HPDE6-E6E7 (cell line): ENCODE measurements at regions not wholly inside any gene's neighbourhood (a gene's known extent, or its start where the extent isn't known, plus 50 kb on each side); places are given as distances from the start of the nearest gene placed in this dataset.
A peak's percentile ranks its signal among the peaks of the same experiment; 100 is the strongest.

Experiments used
- DNase-seq: peaks from one replicate; pipeline ENCODE4 v3.0.0; 2011; ENCODE audit warnings: missing footprints; ENCODE audit errors: extremely low spot score

DNA sequence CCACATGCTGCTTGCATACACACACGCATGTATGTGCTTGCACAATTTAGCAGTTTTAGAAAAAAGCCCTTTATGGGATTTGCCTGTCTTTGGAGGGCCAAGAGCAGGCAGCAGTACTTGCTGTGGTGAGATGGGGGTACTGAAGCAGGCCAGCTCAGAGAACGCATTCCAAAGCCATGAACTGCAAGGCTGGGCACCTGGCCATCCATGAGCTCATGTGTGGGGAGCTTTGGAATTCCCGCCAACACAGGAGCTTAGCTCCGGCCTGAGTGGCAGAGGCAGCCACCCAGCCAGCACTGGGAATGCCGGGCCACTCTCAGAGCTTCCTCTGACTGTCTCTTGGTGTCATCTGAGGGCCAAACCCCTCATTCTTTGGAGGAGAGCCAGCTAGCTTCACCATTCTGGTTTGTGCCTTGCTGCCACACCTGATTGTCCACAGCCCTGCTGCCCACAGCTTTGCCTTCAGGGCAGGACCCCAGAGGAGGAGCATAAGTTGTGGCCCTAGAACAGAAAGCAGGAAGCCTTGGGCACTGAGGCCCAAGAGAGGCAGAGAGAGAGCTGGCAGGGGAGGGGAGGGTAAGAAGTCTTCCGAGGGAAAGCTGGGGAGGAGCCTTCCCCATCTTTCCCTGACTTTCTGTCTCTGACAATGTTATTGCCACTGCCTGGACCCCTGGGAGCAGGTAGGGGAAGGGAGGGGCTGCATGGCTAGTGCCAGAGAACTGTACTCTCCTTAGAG lies 92.1 kb upstream of the POU3F1 start:
- DNase-seq: peak; percentile 94

DNA sequence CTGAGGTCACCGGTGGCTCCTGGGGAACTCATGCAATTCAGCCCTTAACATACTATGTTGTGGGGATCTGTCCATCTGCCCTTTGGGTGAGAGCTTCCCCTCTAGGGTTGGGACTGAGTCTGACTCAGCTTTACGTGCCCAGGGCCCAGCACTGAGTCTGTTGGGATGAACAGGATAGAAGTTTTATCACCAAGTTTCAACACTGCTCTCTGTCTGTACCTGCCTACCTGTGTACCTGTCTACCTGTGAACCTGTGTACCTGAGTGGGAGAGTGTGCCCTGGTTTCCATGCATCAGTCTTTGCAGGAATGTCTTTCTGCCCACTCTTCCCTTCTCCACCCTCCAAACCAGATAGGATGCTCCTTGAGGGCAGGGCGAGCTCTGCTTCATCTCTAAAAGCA lies 90.6 kb upstream of the POU3F1 start:
- no peak for DNase-seq

DNA sequence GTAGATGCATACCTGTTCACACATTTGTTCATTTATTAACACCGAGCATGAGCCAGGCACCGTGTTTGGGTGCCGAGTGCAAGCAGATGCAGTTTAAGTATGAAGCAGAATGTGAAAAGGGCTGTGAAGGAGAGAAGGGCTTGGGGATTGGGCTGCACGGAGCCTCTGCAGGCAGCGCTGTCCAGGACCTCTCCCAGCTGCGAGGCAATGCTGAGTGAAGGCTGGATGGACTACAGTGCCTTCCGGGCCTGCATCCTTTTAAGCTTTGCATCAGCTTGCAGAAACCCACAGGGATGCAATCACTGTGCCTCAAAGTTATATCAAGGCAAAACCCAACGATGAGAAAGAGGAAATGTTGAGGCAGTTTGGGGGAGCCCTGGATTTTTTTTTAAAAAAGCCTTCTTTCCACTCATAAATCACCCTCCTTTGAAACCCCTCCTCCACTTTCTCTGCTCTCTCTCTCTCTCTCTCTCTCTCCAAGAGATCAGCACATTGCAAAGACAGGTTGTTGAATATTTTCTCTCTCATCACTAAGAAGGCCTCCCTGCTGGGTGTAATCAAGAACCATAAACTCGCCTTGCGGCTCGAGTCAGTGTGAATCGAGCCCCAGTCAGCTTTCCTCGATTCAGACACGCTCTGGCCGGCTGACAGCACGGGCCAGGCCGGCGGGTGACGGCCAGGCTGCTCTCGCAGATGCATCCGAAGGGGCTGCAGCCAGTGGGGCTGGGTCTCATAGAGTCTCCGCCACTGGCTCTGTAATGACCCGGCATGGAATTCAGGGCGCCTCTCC lies 89.2 kb upstream of the POU3F1 start:
- no peak for DNase-seq

DNA sequence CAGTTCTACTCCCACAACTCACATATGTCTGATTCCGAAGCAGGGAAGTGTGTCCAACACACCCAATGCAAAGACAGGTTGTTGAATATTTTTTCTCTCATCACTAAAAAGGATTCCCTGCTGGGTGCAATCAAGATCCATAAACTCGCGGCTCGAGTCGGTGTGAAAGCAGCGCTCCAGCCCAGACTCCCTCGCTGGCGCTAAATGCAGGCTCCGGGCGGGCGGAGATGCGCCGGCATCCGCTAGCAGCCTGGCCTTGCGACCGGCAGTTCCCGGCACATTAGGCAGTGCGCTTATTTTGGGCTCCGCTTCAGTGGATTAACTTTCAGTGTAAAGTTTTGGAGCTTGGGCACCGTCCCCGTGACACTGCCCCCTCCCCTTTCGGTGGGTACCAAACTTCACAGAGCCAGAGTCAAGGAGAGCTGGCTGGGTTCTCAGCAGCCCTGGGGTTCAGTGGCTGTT lies 87.7 kb upstream of the POU3F1 start:
- DNase-seq: no peak

DNA sequence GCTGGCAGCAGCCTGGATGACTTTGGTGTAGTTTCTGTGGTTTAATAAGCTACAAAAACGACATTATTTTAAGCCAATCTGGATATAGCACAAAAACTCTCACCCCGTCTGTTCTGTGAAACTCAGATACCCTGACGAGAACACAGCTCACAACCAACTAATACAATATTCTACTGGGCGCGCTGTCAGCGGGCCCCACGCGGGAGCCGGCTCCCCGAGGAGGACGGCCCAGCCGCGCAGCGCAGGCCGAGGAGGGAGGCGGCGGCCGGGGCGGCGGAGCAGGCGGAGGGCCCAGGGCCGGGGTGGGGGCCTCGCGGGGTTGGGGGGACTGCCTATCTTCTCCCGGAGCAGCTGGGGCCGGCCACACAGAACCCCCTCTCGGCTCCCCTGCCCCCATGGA lies 87.2 kb upstream of the POU3F1 start:
- DNase-seq: no peak

DNA sequence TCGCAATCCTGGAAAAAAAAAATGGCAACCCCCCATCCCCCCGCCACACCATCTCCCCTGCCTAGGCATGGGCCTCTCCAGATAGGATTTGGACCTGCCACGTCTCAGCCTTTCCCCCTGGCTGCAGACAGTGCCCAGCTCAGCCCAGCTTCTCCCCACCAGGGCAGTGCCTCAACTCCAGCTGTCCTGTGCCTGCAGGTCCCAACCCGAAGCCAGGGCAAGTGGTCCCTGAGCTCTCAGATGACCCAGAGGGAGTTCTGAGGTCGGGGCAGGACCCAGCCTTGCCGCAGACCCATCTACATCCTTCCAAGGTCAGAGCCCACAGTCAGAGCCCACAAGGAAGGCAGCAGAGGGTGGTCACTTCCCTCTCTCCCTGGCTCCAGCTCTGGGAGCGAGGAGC lies 86.7 kb upstream of the POU3F1 start:
- DNase-seq: no peak

DNA sequence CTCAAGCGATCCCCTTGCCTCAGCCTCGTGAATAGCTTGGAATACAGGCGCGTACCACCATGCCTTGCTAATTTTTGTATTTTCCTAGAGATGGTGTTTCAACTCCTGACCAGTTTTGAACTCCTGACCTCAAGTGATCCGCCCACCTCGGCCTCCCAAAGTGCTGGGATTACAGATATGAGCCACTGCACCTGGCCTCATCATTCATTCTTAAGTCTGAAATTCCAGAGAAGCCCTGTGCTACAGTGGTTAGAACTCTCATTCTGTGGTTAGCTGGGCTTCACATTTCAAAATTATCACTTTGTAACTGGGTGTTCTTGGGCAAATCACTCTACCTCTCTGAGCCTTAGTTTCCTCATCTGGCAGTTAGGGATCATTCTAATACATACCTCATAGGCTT lies 86.1 kb upstream of the POU3F1 start:
- no peak for DNase-seq

DNA sequence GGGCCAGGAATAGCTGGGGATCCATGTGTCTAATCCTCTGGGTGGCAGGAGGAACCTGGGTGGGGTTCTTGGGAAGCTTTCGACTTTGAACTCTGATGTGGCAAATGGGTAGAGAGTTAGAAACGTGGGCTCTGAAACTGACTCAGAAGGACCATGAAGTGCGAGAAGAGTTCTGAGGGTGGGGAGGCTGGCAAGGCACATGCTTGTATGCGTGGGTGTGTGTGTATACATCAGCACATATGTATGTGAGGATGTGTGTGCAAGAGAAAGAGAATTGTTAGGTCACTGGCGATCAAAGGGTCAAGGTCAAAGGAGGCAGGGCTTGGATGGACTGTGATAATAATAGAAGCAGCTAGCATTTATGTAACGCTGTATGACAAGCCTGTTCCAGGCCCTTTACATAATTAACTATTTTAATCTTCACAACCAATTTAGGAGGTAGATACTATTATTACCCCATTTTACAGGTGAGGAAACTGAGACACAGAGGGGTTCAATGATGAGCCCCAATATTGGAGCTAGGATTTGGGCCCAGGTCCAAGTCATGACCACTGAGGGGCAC lies 84.5 kb upstream of the POU3F1 start:
- no peak for DNase-seq

DNA sequence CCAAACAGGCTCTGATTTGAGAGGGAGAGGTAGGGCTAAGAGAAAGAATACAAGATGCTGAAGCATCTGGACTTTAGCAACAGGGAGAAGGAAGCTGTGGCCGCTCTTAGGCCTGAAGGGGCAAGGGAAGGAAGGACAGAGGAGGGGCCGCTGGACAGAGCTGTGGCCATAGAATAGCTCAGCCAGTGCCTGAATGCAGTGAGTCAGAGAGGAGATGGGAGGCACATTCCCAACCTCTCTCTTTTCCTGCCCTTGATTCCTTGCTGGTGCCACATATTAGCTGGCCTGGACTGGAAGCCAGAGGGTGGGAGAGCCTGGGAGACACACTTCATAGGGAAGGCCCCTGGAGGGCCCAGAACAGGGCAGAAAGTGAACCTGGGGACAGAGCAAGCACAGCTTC lies 83.4 kb upstream of the POU3F1 start:
- no peak for DNase-seq

DNA sequence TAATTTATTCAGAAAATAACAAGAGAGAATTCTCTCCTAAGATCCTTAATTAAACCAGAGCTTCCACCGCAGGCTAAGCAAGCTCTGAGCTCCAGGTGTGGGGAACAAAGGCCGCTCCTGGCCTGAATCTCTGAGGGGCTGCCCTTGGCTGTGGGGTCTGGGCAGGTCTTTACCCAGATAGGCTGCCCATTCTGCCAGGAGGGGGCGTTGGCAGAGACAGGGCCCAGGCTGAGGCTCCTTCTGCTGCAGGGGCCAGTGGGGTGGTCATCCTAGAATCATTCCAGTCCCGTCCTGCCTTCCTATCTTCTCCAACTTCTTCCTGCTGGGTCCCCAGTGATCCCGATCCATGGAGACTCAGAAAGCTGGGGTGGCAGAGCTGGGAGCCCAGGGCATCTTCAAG lies 82.9 kb upstream of the POU3F1 start:
- DNase-seq: no peak

DNA sequence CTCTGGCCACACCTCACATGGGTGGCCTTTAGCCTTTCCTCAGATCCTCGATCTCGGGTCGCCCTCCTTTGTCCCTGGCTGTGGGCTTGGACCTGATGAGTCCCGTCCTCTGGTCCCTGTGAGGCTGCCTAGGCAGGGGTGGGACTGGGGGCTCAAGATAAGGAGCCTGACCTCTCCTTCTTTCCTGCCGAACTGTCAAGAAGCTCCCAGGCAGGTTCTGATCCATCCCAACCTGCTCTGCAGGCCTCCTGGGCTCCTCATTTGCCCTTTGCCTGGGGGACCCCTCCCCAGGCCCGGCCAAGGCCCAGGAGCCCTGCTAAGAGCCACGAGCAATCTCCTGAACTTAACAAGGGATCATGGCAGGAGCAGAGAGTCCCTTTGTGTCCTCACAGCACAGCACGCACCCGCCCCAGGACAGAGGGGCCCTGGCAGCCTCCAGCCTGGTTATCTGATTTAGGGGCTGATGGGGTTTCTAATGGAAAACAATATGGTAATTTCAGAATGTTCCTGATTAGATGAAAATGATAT lies 82.4 kb upstream of the POU3F1 start:
- no peak for DNase-seq

DNA sequence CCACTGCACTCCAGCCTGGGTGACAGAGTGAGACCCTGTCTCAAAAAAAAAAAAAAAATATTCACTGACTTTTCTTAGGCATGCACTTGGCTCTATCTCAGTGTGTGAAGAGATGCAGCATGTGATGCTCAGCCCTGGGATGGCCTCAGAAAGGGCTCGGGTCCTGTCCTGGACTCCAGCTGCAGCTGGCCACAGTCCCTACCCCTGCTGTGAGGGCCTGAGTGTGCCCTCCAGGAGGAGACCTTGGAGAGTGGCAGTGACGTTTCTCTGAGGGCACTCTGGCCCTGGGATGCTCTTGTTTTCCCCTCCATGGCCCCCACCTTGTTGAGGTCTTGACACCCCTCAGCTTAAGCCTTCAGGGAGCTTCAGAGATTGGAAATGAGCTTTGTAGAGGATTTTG lies 81.9 kb upstream of the POU3F1 start:
- no peak for DNase-seq

DNA sequence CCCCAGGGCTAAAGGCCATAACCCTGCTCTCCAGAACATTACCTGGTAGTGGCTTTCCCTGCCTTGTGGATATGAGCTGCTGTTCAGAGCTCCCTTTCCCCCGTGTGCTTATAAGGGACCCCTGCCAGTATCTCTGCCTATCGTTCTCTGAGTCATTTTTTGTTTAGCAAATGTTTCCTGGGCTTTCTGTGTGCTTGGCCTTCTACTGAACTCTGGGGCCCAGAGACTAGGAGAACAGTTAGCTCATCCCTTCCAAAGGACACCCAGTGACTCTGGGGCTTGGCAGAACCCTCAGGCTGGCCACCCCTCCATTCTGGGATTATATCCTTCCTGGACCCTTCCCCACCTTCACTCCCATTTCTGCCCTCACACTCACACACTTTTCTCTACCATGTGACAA lies 80.8 kb upstream of the POU3F1 start:
- DNase-seq: no peak

DNA sequence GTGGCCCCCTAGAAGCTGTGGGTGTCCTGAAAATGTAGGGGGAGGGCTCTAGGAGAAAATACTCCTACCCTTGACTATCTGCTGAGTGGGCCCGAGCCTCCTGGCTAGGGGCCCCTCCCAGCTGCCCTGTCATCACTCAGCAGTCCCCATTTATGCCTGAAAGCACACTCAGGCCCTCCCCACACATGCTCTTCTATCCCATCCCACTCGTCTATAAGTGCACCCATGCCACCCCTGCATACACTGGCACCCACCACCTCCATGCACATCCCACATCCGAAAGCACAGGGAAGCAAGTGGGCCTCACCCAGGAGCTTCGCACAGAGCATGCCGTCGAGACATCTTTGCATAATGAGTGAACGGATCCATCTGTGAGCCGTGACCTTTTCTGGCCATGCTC lies 80.4 kb upstream of the POU3F1 start:
- no peak for DNase-seq

DNA sequence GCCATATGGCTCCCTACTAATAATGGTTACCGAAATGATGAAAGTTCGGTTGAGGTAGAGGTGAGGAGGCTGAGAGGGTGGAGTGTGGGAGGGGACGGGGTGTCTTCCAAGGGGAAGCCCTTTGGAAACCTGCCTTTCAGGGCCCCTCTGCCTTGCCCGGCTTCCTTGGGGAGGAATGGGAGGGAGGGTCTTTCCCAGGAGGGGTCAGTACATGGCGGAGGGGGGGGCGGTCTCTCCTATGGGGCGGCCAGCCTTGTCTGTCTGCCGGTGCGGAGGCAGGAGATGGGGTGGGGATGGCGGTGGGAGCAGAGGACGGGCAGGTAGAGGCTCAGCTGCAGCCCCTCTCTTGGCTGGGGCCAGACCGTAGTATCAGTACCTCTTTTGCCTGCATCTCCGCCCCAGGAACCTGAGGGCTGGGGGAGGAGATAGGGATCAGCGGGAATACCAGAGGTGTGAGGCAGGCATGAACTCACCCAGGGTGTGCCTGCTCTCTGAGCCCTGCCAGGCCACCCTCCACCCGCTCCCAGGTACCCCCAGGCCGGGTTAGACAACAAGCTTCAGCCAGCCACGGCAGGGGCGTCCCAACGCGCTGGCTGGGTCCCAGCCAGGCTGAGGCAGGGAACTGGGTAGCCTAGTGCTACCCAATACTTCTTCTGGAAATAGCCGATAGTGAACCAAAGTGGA lies 79.4 kb upstream of the POU3F1 start:
- DNase-seq: peak; percentile 88

DNA sequence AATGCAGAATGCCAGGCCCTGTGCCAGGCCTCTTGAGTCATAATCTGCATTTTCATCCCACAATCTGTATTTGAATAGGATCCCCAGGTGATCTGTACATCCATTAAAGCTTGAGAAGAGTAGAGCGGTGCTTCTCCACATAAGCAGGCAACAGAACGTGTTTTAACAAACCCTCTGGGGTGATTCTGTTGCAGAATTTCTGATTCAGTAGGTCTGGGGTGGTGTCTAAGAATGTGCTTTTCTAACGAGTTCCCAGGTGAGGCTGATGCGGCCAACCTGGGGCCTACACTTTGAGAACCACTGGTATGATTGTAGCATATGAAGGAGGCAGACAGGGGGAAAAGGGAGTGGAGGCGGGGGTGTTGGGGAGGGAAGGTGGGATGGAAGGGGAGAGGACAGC lies 78.4 kb upstream of the POU3F1 start:
- no peak for DNase-seq

DNA sequence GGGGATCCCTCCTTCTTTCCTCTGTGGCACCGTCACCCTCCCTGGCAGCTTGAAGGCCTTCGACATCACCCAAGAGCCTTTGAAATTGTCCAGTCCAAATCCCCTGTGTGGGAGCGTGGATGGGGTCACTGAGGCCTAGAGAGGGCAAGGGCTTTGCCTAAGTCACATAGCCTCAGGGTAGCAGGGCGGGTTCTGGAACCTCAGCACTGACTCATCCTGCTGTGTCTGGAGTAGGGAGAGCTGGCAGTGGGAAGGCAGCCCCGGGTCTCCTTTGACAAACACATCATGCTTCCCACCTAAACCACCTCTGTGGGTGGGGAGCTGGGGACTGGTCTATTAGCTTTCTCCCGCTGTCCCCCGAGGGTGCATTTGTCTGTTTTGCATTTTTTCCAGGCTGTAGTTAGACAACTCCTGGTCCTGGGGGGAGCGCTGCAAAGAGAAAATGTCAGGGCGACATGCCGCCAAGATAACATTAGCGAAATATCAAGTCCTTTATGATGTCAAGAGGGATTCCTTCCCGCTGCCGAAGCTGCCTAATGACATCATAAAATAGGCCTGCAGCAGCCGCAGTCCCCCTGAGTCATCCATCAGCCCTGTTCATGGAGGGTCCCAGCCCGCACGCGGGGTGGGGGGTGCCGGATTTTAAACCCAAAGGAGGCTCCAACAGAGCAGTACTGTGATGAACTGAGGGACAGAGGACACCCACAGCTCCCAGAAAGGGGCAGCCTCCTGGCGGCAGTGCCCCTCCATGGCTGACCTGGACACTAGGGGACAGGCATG lies 77.0 kb upstream of the POU3F1 start:
- peak; percentile 84 for DNase-seq

DNA sequence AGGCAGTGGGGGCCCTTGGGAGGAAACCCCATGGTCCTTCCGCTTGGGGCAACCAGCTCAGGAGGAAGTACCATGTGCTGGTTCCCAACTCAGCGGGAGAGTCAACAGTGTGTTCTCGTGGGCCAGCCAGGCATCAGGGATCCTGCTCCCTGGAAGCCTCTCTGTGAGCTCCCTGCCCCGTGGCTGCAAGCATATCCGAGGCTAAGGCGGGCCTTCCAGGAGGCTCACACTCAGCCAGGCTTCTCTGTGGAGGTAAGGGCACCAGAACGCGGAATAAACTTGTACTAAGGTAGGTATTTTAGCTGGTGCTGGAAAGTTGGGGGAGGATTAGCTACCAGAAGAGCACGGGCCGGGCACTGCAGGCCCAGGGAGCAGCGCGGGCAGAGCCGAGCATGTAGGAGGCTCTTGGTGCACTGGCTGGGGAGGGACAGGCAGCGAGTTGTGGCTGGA lies 74.7 kb upstream of the POU3F1 start:
- DNase-seq: no peak

DNA sequence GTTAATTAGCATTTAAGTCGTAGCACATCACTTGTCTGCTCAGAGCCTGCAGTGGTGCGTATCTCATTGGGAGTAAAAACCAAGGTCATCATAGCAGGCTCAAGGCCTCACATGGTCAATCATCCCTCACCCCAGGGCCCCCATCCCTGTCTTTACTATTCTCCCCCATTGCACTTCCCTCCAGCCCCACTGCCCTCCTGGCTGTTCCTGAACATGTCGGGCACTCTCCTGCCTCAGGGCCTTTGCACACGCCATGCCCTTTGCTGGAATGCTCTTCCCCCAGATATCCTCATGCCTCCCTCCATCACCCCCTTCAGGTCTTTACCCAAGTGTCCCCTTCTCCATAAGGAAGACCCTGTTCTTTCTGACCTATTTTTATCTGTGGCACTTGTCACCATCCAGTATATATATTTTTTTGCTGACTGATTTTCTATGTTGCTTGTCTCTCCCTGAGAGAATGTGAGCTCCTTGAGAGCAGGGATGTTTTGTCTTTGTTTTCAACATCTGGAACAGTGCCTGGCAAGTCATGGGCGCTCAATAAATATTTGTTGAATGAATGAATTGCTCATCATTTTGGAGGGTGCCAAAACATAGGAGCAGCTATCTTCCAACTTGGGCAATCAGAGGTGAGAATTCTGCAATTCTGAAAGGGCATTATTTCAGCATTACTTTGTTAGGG lies 74.1 kb upstream of the POU3F1 start:
- DNase-seq: no peak

DNA sequence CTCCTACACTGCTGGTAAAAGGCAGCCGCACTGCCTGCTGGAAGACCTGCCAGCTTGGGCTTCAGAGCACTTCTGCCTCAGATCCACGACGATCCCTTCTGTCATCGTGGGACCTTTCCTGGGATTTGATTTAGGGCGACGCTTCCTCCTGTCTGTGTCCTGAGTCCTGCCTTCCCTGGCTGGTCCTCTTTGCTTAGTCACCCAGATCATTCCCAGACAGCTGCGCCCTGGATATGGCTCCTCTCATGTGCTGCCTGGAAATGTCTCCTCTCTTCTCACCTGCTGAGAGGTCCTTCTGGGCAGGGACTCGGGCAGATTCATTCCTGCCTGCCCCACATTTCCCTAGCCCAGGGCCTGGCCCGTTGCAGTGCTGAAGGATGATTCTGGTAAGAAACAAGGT lies 72.4 kb upstream of the POU3F1 start:
- DNase-seq: no peak

DNA sequence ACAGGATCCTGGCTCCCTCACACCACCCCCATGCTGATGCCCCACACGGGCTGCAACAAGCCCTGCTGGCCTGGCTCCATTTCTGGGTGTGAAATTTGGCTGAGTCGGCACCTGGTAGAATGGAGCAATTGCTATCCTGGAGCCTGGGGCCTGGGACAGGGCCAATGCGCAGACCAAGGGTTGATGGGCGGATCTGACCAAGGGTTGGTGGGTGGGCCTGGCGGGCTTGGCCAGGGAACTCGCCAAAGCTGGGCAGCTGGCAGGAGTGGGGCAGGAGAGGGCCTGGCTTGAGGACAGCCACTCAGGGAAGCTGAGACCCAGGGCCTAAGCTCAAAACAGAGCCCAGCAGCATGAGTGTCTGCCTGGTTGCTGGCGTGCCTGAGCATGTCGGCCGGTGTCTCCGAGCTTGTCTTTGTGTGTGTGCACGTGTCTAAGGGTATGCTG lies 70.9 kb upstream of the POU3F1 start:
- peak; percentile 79 for DNase-seq
